ENCODE measurements at regions not wholly inside any gene's neighbourhood (a gene's known extent, or its start where the extent isn't known, plus 50 kb on each side); places are given as distances from the start of the nearest gene placed in this dataset.
"Not testable (repeated sequence)": the region's sequence is repeated elsewhere in the genome, so short reads cannot be mapped to it uniquely, and the experiment has no call there.

DNA sequence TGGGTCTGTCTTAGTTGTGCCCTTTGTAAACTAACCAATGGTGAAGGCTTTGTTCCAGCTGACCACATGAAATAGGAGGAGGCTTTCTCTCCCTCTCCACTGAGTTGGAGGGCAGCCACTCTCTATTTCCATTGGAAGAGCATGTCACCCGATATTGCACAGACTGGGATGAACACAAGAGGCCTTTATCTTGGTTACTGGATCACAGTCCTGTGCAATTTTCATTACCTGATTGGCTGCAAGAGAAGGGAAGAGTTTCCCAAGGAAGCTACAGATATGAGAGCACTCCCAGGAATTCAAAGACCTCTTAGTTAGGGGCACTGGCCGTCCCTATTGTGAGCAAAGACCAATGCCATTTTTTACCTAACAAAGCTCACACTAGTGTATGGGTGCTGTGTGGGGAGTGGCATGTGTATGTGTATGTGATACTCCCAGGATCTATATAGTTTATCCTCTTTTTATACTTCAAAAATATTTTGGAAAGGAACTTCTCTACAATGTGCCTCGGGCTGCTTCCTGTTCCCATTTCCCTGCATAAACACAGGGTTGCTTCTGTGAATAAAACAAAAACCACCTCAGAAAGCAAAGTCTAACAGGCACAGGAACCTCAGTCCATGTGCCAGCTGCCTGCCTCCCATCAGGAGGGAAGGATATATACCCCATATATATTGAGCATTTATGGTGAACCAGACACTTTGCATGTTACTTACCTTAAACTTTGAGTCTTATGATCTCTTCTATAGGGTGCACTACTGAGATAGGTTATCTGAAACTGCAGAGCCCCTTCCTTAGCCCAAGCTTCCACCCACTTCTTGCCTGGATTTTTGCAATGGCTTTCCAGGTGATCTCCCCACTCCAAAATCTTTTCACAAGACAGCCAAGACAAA lies 126.5 kb downstream of the RASSF10 start:
- DNase-seq (ENCODE audit: low spot score), result peak; percentile 42

DNA sequence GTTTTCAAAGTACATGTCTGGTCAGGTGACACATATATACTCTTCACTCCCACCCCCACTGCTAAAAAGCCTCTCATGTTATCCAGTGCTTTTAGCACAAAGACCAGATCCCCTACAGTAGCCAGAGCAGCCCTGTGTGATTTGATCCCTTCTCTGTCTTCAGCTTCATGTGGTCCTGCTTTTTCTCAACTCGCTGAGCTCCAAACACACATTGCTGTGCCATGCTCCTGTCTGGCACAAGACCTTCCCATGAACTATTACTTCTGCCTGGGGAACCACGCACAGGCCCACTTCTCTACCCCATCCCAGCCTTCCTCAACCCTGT lies 127.1 kb downstream of the RASSF10 start:
- no peak for DNase-seq (ENCODE audit: low spot score)

- DNase-seq (ENCODE audit: low spot score), result no peak
Observed at GRCh38 chr11:13137844-13138301, 128.8 kb downstream of the RASSF10 start.

DNA sequence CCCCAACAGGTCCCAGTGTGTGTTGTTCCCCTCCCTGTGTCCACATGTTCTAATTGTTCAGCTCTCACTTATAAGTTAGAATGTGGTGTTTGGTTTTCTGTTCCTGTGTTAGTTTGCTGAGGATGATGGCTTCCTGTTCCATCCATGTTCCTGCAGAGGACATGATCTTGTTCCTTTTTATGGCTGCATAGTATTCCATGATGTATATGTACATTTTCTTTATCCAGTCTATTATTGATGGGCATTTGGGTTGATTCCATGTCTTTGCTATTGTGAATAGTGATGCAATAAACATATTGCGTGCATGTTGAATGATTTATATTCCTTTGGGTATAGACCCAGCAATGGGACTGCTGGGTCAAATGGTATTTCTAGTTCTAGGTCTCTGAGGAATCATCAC lies 130.0 kb downstream of the RASSF10 start:
- DNase-seq (ENCODE audit: low spot score), result not testable (repeated sequence)

GRCh38 chr11:13140028-13140870 lies 131.1 kb downstream of the RASSF10 start:
- peak; percentile 96 for DNase-seq (ENCODE audit: low spot score)

- DNase-seq (ENCODE audit: low spot score), result peak; percentile 73
Observed at GRCh38 chr11:13140873-13141655, 131.9 kb downstream of the RASSF10 start.

DNA sequence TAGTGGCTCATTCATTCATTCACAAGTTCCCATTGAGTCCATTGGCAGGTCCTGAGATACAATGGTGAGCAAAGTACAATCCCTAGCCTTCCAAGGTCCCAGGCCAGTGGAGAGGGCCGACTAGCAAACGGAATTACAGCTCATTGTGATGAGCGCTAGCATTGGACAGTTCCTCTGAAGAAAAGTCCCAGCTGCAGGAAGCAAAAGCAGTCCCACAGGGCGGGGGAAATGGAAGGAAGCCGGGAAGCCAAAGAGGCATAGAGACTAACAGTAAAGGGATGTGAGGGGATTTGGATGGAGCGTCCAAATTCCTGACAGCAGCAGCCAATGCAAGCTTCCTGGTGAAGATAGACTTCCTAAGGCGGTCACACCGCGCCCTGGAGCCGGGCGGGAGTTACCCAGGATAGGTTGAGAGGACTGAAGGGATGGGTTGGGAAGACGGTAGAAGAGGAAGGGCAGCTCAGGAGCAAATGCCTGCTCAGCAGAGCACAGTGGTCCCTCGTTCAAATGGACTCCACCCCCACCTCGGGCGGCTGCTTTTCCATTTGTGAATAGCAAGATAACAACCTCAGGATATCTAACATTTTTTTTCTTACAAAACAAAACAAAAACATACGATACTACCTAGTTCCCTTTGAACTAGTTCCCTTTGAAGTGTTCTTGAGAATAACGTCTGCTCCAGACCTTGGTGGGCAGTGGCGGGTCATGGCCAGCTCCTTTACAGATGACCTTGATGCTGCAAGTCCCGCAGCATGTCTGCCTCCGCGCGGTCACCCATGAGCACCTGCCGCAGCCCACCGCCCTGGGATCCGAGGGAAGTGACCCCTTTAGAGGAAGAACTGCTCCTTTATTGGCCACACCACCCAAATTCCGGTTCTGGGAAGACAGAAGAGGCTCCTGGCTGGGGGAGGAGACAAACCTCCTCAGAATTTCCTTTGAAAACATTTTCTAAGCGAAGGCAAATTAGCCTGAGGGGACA lies 132.9 kb downstream of the RASSF10 start:
- DNase-seq (ENCODE audit: low spot score), result no peak

- DNase-seq (ENCODE audit: low spot score), result peak; percentile 90
Observed at GRCh38 chr11:13143486-13144297, 133.9 kb upstream of the BMAL1 start.

DNA sequence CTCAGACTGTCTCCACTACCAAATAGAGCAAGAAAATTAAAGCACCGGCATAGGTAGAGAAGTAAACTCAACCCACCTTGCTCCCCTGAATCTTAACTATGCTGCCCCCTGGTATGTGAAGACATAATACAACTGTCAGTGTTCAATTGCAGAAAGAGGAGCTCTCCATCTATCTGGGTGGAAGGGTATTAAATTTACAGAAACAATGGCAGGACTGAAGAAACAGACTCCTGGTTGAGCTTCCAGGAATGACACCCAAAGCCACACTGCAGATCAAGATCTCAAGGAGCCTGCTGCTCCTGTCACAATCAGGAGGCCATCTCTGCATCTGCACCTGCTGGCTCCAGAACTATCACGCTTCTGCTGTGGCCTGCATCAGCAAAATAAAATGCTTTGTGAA lies 132.1 kb upstream of the BMAL1 start:
- DNase-seq (ENCODE audit: low spot score), result no peak

GRCh38 chr11:13149991-13150390 lies 127.6 kb upstream of the BMAL1 start:
- no peak for DNase-seq (ENCODE audit: low spot score)

GRCh38 chr11:13150487-13150886 lies 127.1 kb upstream of the BMAL1 start:
- no peak for DNase-seq (ENCODE audit: low spot score)

GRCh38 chr11:13152264-13152663 lies 125.3 kb upstream of the BMAL1 start:
- no peak for DNase-seq (ENCODE audit: low spot score)

DNA sequence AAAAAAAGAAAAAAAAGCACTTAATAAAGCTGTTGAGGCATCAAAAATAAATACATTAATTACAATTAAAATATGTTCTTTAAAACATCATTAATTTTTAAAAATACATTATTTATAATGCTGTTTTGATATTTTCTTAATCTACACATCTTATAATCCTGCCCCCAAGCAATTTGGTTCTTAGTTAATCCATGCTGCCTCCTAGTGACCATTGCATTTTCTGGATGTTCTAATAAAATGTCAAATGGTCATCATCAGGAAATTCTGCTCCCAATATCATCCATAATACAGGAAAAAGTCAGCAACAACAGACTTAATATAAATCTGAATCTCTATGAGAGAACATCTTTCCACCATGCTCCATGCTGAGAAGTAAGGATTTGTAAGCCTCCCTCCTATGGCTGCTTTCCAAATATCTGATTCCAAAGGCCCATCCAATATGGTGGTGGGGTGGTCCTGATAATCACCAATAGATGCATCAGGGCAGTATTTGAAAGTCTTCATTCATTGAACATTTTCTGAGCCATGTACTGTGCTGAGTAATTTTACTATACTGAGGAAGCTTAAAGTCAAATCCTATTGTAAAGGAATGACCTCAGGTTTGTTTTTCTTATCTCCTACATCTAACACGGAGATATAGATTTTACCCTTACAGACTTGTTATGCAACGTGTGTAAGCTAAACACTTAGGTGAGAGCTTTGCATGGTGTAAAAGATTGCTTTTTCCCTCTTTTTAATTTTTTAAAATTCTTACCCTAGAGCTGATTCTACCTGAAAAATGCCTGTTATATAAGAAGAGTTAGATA lies 124.7 kb upstream of the BMAL1 start:
- DNase-seq (ENCODE audit: low spot score), result peak; percentile 82

GRCh38 chr11:13154374-13154773 lies 123.2 kb upstream of the BMAL1 start:
- DNase-seq (ENCODE audit: low spot score), result not testable (repeated sequence)

GRCh38 chr11:13160346-13160745 lies 117.2 kb upstream of the BMAL1 start:
- DNase-seq (ENCODE audit: low spot score), result no peak

DNA sequence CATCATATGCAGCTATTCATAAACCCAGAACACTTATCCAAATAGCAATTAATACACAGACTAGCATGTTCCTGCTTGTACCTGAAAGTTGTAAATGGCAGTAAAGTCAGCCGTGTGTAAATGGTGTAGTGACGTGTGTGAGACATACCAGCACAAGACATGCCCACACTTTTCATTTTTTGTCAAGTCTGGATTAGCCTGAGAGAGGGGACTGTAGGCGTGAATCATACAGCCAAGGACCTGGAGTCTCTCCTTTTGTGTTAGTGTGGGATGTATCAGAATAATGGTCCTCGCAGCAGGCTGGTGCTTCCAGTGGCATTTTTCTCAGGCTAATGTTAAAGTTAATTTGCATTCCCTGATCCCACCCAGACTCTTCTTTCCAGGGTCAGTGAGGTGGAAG lies 116.8 kb upstream of the BMAL1 start:
- no peak for DNase-seq (ENCODE audit: low spot score)

GRCh38 chr11:13163158-13163557 lies 114.4 kb upstream of the BMAL1 start:
- no peak for DNase-seq (ENCODE audit: low spot score)

DNA sequence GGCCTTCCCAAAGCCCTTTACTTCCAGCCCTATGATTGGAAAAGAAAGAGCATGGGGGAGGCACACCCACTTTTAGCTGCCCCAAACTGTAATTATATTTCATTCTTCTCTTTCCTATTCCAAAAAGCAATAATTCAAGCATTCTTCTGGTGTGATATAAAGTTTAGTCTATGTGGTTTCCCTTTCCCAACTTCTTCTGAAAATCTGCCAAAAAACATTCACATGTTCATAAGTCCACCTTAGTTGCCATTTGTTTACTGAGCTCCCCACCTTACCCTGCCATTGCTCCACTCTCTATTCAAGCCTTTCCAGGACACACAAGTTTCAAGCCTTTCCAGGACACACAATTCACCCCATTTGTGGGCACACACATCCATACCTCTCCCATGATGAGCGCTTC lies 111.6 kb upstream of the BMAL1 start:
- DNase-seq (ENCODE audit: low spot score), result no peak

DNA sequence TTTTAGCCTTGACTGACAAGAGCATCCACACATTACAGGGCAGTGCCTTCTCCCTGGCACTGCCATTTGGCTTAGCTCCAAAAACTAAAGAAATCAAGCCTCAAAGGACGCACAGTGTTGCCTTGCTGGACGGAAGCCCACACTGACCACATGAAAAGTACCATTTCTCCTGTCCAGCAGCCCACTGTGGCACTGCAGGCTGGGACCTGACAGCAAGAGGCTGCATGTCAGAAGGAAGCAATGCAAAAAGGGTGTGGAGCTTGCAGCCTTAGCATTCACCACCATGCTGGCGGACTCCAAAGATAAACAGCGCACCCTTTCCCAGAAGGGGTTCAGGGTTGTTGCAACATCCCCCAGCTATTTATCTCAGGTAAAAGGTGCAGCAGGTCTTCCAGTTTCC lies 109.3 kb upstream of the BMAL1 start:
- peak; percentile 58 for DNase-seq (ENCODE audit: low spot score)
